ENCODE measurements at regions not wholly inside any gene's neighbourhood (a gene's known extent, or its start where the extent isn't known, plus 50 kb on each side); places are given as distances from the start of the nearest gene placed in this dataset.

DNA sequence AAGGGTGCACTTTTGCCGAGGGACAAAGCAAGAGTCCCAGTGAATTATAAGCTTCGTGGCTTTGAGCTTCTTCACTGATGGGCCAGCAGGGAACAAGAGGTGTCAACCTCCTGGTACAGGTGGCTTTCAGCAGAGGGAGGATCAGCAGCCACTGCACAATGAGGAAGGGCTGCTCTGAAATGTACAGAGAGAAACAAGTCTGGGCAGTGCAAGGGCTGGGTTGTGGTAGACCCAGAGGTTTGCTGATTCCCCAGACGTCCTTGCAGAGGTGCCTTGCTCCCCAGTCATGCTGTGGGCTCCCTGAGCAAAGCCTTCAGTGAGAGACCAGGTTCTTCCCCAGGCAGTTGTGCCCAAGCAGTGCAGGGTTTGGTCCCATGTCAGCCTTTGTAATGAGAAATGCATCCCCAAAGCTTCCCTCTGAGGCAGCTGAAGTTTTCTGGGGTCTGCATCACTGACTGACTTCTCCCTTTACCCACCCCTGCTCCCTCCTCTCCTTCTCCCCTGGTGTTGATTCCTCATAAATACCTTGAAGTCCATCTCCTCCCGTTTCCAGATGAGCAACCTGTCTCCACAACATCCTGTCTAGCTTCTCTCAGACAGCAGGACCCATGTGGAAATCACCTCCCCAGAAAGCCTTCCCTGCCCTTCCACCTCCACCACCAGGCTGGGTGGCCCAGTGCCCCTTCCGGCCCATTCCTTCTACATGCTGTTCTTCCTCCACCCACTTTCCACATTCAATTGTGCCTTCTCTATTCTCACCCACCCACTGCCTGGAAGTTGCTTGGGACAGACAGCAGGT, 599.6 kb upstream of the ADAMTS16 start:
- H3K4me1 ChIP-seq (ENCODE audit: insufficient read depth): no peaks in the 10 kb centered on the region

GRCh38 chr5:4541334-4541733, 598.8 kb upstream of the ADAMTS16 start:
- H3K27me3 ChIP-seq: no peaks in the 10 kb centered on the region
- TF ChIP-seq POLR2A (IDR thresholded peaks at IDR 0.05) (no peak), EP300 (IDR thresholded peaks at IDR 0.05) (no peak)
- TF ChIP-seq, protein P1, sequence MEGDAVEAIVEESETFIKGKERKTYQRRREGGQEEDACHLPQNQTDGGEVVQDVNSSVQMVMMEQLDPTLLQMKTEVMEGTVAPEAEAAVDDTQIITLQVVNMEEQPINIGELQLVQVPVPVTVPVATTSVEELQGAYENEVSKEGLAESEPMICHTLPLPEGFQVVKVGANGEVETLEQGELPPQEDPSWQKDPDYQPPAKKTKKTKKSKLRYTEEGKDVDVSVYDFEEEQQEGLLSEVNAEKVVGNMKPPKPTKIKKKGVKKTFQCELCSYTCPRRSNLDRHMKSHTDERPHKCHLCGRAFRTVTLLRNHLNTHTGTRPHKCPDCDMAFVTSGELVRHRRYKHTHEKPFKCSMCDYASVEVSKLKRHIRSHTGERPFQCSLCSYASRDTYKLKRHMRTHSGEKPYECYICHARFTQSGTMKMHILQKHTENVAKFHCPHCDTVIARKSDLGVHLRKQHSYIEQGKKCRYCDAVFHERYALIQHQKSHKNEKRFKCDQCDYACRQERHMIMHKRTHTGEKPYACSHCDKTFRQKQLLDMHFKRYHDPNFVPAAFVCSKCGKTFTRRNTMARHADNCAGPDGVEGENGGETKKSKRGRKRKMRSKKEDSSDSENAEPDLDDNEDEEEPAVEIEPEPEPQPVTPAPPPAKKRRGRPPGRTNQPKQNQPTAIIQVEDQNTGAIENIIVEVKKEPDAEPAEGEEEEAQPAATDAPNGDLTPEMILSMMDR (IDR thresholded peaks at IDR 0.05): no peak
- no peaks in the 10 kb centered on the region for H3K9me3 ChIP-seq
- H3K4me1 ChIP-seq (ENCODE audit: insufficient read depth): no peaks in the 10 kb centered on the region
- H3K36me3 ChIP-seq: no peaks in the 10 kb centered on the region
- no peak overlapping the region for H3K27ac ChIP-seq
- DNase-seq: no peak
- intact Hi-C loops (cut with DNase I): no loop called here
- no peak overlapping the region for H3K4me3 ChIP-seq
- WGBS, 3 donors: 69 to 81% (median 80%) methylated on average over 4 of the region's 4 CpGs

More for the DNA sequence above, 599.6 kb upstream of the ADAMTS16 start:
- H3K27me3 ChIP-seq: no peaks in the 10 kb centered on the region
- TF ChIP-seq, protein P1 (IDR thresholded peaks at IDR 0.05): no peak
- TF ChIP-seq EP300 (IDR thresholded peaks at IDR 0.05) (no peak), POLR2A (IDR thresholded peaks at IDR 0.05) (no peak)
- H3K4me3 ChIP-seq: no peak overlapping the region
- 54 to 67% (median 62%) methylated on average over 5 of the region's 5 CpGs for WGBS, 3 donors
- intact Hi-C loops (cut with DNase I): no loop called here
- DNase-seq: no peak
- no peak overlapping the region for H3K27ac ChIP-seq
- no peaks in the 10 kb centered on the region for H3K9me3 ChIP-seq
- H3K36me3 ChIP-seq: no peaks in the 10 kb centered on the region

GRCh38 chr5:4542145-4542778, 597.9 kb upstream of the ADAMTS16 start:
- intact Hi-C loops (cut with DNase I): no loop called here
- Histone ChIP-seq H3K9me3 (no peaks in the 10 kb centered on the region), H3K4me3 (no peak overlapping the region), H3K27ac (no peak overlapping the region), H3K4me1 (ENCODE audit: insufficient read depth) (no peaks in the 10 kb centered on the region), H3K36me3 (no peaks in the 10 kb centered on the region), H3K27me3 (no peaks in the 10 kb centered on the region)
- 52 to 60% (median 56%) methylated on average over 12 of the region's 12 CpGs for WGBS, 3 donors
- DNase-seq: no peak
- TF ChIP-seq, protein P1 (IDR thresholded peaks at IDR 0.05): no peak
- TF ChIP-seq EP300 (IDR thresholded peaks at IDR 0.05) (no peak), POLR2A (IDR thresholded peaks at IDR 0.05) (no peak)

DNA sequence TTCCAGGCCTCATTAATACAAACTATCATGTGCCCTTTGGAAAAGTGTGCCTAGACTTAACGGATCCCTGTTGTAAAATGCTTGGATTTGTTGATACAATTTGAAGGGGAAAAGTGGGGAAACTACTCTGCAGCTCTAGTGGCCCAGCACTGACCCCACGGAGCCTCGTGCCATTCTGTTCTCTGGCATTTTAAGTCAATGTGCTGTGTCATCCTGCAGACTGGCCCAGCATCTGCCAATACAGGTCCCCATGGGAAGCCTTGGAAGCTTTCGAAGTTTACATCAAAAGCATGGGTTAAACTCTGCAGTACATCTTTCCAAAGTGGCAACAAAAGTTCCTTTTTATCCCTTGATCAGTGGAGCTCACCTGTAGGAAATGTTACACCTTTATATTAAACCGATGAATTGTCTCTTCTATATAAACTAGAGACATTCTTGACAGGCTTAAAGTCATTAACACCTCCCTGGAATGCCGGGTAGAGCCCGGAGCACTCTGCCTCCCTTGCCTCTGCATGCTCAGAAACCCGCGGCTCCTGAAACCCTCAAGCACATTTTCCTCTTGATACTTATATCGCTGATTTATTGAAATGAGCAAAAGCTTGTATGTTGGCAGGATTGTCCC, 596.0 kb upstream of the ADAMTS16 start:
- Histone ChIP-seq H3K27me3 (no peaks in the 10 kb centered on the region), H3K4me1 (ENCODE audit: insufficient read depth) (no peaks in the 10 kb centered on the region), H3K9me3 (no peaks in the 10 kb centered on the region), H3K36me3 (no peaks in the 10 kb centered on the region), H3K4me3 (no peak overlapping the region), H3K27ac (no peak overlapping the region)
- DNase-seq: no peak
- no peak for TF ChIP-seq POLR2A (IDR thresholded peaks at IDR 0.05)
- TF ChIP-seq, protein P1 (IDR thresholded peaks at IDR 0.05): no peak
- TF ChIP-seq EP300 (IDR thresholded peaks at IDR 0.05): no peak
- 42 to 52% (median 51%) methylated on average over 10 of the region's 10 CpGs for WGBS, 3 donors
- intact Hi-C loops (cut with DNase I): no loop called here

All from ovary (tissue), 7 donors.